ENCODE measurements at regions not wholly inside any gene's neighbourhood (a gene's known extent, or its start where the extent isn't known, plus 50 kb on each side); places are given as distances from the start of the nearest gene placed in this dataset.

GRCh38 chr15:93270937-93271467 is 182.0 kb upstream of the RGMA start:
- no peak overlapping the region for H3K18ac ChIP-seq (ENCODE audit: low read depth in 1 of 2, low read length in 2 of 2)
- H3K36me3 ChIP-seq (ENCODE audit: control insufficient read depth in 1 of 2, insufficient read depth in 2 of 2, low read depth in 1 of 2, low read length in 2 of 2), result no peaks in the 10 kb centered on the region
- no peak overlapping the region for H3K4me2 ChIP-seq (ENCODE audit: low read length, poor library complexity, severe bottlenecking)
- H2AFZ ChIP-seq (ENCODE audit: low read depth, low read length), result no peak overlapping the region
- no peak overlapping the region for H2BK5ac ChIP-seq (ENCODE audit: low read depth, low read length, poor library complexity, severe bottlenecking)
- no peak overlapping the region for H3K14ac ChIP-seq (ENCODE audit: low read length in 2 of 2)
- no peak for DNase-seq
- no peaks in the 10 kb centered on the region for H3K79me1 ChIP-seq (replicated peaks; ENCODE audit: low read length, poor library complexity, severe bottlenecking)
- peaks cover 54% of the 10 kb centered on the region for H3K9me3 ChIP-seq (ENCODE audit: control insufficient read depth, low read length)
- no peak overlapping the region for H2BK120ac ChIP-seq (ENCODE audit: low read depth, low read length)
- H4K8ac ChIP-seq (ENCODE audit: low read length), result no peak overlapping the region
- H3K23ac ChIP-seq (ENCODE audit: low read length in 2 of 2), result no peak overlapping the region
- H3K27me3 ChIP-seq (ENCODE audit: control insufficient read depth in 1 of 2, insufficient read depth in 1 of 2, low read length in 2 of 2), result no peaks in the 10 kb centered on the region
- no peak overlapping the region for H2AK5ac ChIP-seq (ENCODE audit: low read length, severe bottlenecking)
- H4K91ac ChIP-seq (ENCODE audit: low read length), result no peak overlapping the region
- no peak overlapping the region for H2BK12ac ChIP-seq (ENCODE audit: low read length in 2 of 2)
- H3K9ac ChIP-seq (ENCODE audit: low read length), result no peak overlapping the region
- H3K27ac ChIP-seq (ENCODE audit: low read length, poor library complexity, severe bottlenecking), result no peak overlapping the region
- no peak overlapping the region for H3K4ac ChIP-seq (ENCODE audit: low read depth in 1 of 2, low read length in 2 of 2)
- H2BK15ac ChIP-seq (ENCODE audit: low read depth, poor library complexity, severe bottlenecking), result no peak overlapping the region
- no peak overlapping the region for H3K4me3 ChIP-seq (ENCODE audit: insufficient read depth in 1 of 2, low read depth in 1 of 2, low read length in 2 of 2)
- no peaks in the 10 kb centered on the region for H3K4me1 ChIP-seq (ENCODE audit: control insufficient read depth, insufficient read depth, low read depth, low read length)
- 43% methylated on average over 8 of the region's 8 CpGs for WGBS

- Histone ChIP-seq H3K4me3 (ENCODE audit: insufficient read depth in 1 of 2, low read depth in 1 of 2, low read length in 2 of 2) (no peak overlapping the region), H2AK5ac (ENCODE audit: low read length, severe bottlenecking) (no peak overlapping the region), H3K9ac (ENCODE audit: low read length) (no peak overlapping the region), H2BK5ac (ENCODE audit: low read depth, low read length, poor library complexity, severe bottlenecking) (no peak overlapping the region), H4K91ac (ENCODE audit: low read length) (no peak overlapping the region), H2BK12ac (ENCODE audit: low read length in 2 of 2) (no peak overlapping the region), H2BK120ac (ENCODE audit: low read depth, low read length) (no peak overlapping the region), H3K4ac (ENCODE audit: low read depth in 1 of 2, low read length in 2 of 2) (no peak overlapping the region), H3K4me1 (ENCODE audit: control insufficient read depth, insufficient read depth, low read depth, low read length) (no peaks in the 10 kb centered on the region), H2AFZ (ENCODE audit: low read depth, low read length) (no peak overlapping the region), H3K18ac (ENCODE audit: low read depth in 1 of 2, low read length in 2 of 2) (no peak overlapping the region), H3K14ac (ENCODE audit: low read length in 2 of 2) (no peak overlapping the region), H2BK15ac (ENCODE audit: low read depth, poor library complexity, severe bottlenecking) (no peak overlapping the region), H3K27me3 (ENCODE audit: control insufficient read depth in 1 of 2, insufficient read depth in 1 of 2, low read length in 2 of 2) (no peaks in the 10 kb centered on the region), H3K27ac (ENCODE audit: low read length, poor library complexity, severe bottlenecking) (no peak overlapping the region), H3K9me3 (ENCODE audit: control insufficient read depth, low read length) (peaks cover 32% of the 10 kb centered on the region), H3K36me3 (ENCODE audit: control insufficient read depth in 1 of 2, insufficient read depth in 2 of 2, low read depth in 1 of 2, low read length in 2 of 2) (no peaks in the 10 kb centered on the region), H3K79me1 (replicated peaks; ENCODE audit: low read length, poor library complexity, severe bottlenecking) (no peaks in the 10 kb centered on the region), H3K4me2 (ENCODE audit: low read length, poor library complexity, severe bottlenecking) (no peak overlapping the region), H3K23ac (ENCODE audit: low read length in 2 of 2) (no peak overlapping the region), H4K8ac (ENCODE audit: low read length) (no peak overlapping the region)
- 78% methylated on average over 3 of the region's 4 CpGs for WGBS
- DNase-seq, result no peak
These were observed 179.1 kb upstream of the RGMA start for GRCh38 chr15:93268066-93268465.

GRCh38 chr15:93266291-93266690 is 177.3 kb upstream of the RGMA start:
- Histone ChIP-seq H3K9me3 (ENCODE audit: control insufficient read depth, low read length) (peaks cover 23% of the 10 kb centered on the region), H2BK120ac (ENCODE audit: low read depth, low read length) (no peak overlapping the region), H3K4me1 (ENCODE audit: control insufficient read depth, insufficient read depth, low read depth, low read length) (no peaks in the 10 kb centered on the region), H2AFZ (ENCODE audit: low read depth, low read length) (no peak overlapping the region), H2AK5ac (ENCODE audit: low read length, severe bottlenecking) (no peak overlapping the region), H3K14ac (ENCODE audit: low read length in 2 of 2) (no peak overlapping the region), H3K23ac (ENCODE audit: low read length in 2 of 2) (no peak overlapping the region), H3K4ac (ENCODE audit: low read depth in 1 of 2, low read length in 2 of 2) (no peak overlapping the region), H3K79me1 (replicated peaks; ENCODE audit: low read length, poor library complexity, severe bottlenecking) (no peaks in the 10 kb centered on the region), H2BK12ac (ENCODE audit: low read length in 2 of 2) (no peak overlapping the region), H2BK5ac (ENCODE audit: low read depth, low read length, poor library complexity, severe bottlenecking) (no peak overlapping the region), H3K36me3 (ENCODE audit: control insufficient read depth in 1 of 2, insufficient read depth in 2 of 2, low read depth in 1 of 2, low read length in 2 of 2) (no peaks in the 10 kb centered on the region), H3K27me3 (ENCODE audit: control insufficient read depth in 1 of 2, insufficient read depth in 1 of 2, low read length in 2 of 2) (peaks cover 0 to 6% of the 10 kb centered on the region in 2 experiments), H4K8ac (ENCODE audit: low read length) (no peak overlapping the region), H3K4me2 (ENCODE audit: low read length, poor library complexity, severe bottlenecking) (no peak overlapping the region), H2BK15ac (ENCODE audit: low read depth, poor library complexity, severe bottlenecking) (no peak overlapping the region), H4K91ac (ENCODE audit: low read length) (no peak overlapping the region), H3K27ac (ENCODE audit: low read length, poor library complexity, severe bottlenecking) (no peak overlapping the region), H3K18ac (ENCODE audit: low read depth in 1 of 2, low read length in 2 of 2) (no peak overlapping the region), H3K9ac (ENCODE audit: low read length) (no peak overlapping the region), H3K4me3 (ENCODE audit: insufficient read depth in 1 of 2, low read depth in 1 of 2, low read length in 2 of 2) (no peak overlapping the region)
- whole genome bisulfite sequencing, result 89% methylated on average over 13 of the region's 15 CpGs
- no peak for DNase-seq

DNA sequence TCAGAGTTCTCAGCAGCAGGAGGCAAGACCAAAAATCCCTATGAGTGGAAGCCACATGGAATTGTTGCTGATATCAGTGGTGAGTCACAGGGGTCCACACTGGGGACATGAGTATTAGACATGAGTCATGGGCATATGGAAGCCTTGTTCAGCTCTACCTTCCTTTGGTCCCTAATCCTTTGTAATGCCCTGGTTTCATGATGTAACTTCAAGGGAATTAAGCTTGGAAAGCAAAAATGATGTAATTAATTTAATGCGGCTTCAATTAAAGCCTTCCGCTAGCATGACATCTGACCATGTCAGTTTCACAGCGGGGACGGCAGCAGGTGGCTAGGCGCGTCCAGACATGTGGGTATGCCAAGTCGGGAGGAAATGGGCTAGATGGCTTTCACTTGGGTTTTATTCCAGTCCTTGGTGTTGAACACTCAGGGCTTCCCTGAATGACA is 176.1 kb upstream of the RGMA start:
- no peak overlapping the region for H2AK5ac ChIP-seq (ENCODE audit: low read length, severe bottlenecking)
- no peak overlapping the region for H4K91ac ChIP-seq (ENCODE audit: low read length)
- no peak overlapping the region for H3K9ac ChIP-seq (ENCODE audit: low read length)
- H3K27ac ChIP-seq (ENCODE audit: low read length, poor library complexity, severe bottlenecking), result no peak overlapping the region
- no peaks in the 10 kb centered on the region for H3K4me1 ChIP-seq (ENCODE audit: control insufficient read depth, insufficient read depth, low read depth, low read length)
- peaks cover 14% of the 10 kb centered on the region for H3K9me3 ChIP-seq (ENCODE audit: control insufficient read depth, low read length)
- H3K79me1 ChIP-seq (replicated peaks; ENCODE audit: low read length, poor library complexity, severe bottlenecking), result no peaks in the 10 kb centered on the region
- H3K4me2 ChIP-seq (ENCODE audit: low read length, poor library complexity, severe bottlenecking), result no peak overlapping the region
- no peak for DNase-seq
- no peak overlapping the region for H2BK12ac ChIP-seq (ENCODE audit: low read length in 2 of 2)
- H2BK15ac ChIP-seq (ENCODE audit: low read depth, poor library complexity, severe bottlenecking), result no peak overlapping the region
- H3K27me3 ChIP-seq (ENCODE audit: control insufficient read depth in 1 of 2, insufficient read depth in 1 of 2, low read length in 2 of 2), result peaks cover 0 to 6% of the 10 kb centered on the region in 2 experiments
- no peak overlapping the region for H2BK5ac ChIP-seq (ENCODE audit: low read depth, low read length, poor library complexity, severe bottlenecking)
- no peak overlapping the region for H2AFZ ChIP-seq (ENCODE audit: low read depth, low read length)
- H3K4me3 ChIP-seq (ENCODE audit: insufficient read depth in 1 of 2, low read depth in 1 of 2, low read length in 2 of 2), result no peak overlapping the region
- H4K8ac ChIP-seq (ENCODE audit: low read length), result no peak overlapping the region
- no peak overlapping the region for H3K23ac ChIP-seq (ENCODE audit: low read length in 2 of 2)
- 76% methylated on average over 7 of the region's 7 CpGs for WGBS
- no peaks in the 10 kb centered on the region for H3K36me3 ChIP-seq (ENCODE audit: control insufficient read depth in 1 of 2, insufficient read depth in 2 of 2, low read depth in 1 of 2, low read length in 2 of 2)
- H3K14ac ChIP-seq (ENCODE audit: low read length in 2 of 2), result no peak overlapping the region
- H3K4ac ChIP-seq (ENCODE audit: low read depth in 1 of 2, low read length in 2 of 2), result no peak overlapping the region
- no peak overlapping the region for H3K18ac ChIP-seq (ENCODE audit: low read depth in 1 of 2, low read length in 2 of 2)
- H2BK120ac ChIP-seq (ENCODE audit: low read depth, low read length), result no peak overlapping the region
